SK-N-SH (cell line): ENCODE measurements at regions not wholly inside any gene's neighbourhood (a gene's known extent, or its start where the extent isn't known, plus 50 kb on each side); places are given as distances from the start of the nearest gene placed in this dataset.

ENCODE experiments used
- CTCF ChIA-PET: fragments of 300-600, 350-600 bp; formaldehyde crosslinking; extraction: SDS; loops from one replicate; lab custom pipeline; 2021; lab: Yijun Ruan, JAX
- POLR2A ChIA-PET: fragments of 350-600 bp; sonication (Branson Sonifier 250); formaldehyde crosslinking; extraction: SDS; loops from one replicate; lab custom pipeline; 2020; ENCODE audit warnings: antibody characterized with exemption, inconsistent platforms; lab: Yijun Ruan, JAX
- DNase-seq: peaks from one replicate; pipeline ENCODE4 v3.0.0; 2012
- H2AFZ ChIP-seq: fragments of 200-600 bp; sonication (generic); 2 replicates; pipeline ENCODE4 v1.8.1; 2016; ENCODE audit warnings: antibody characterized with exemption, mild to moderate bottlenecking, low read depth
- H3F3A ChIP-seq: fragments of 200-600 bp; sonication (generic); replicated peaks from 2 replicates; pipeline ENCODE3; 2016; ENCODE audit warnings: antibody characterized with exemption, mild to moderate bottlenecking; ENCODE audit not compliant: insufficient read depth
- H3K27ac ChIP-seq, 2 experiments: fragments of 200-500 bp in 1 of 2; fragments of 200-600 bp in 1 of 2; sonication (Bioruptor generic) in 1 of 2; sonication (generic), shearing (Covaris generic) in 1 of 2; 2 replicates each; pipeline versions ENCODE4 v1.5.1 to v1.6.1; 2014 to 2016; ENCODE audit warnings: low read depth in 2 of 2, inconsistent platforms in 1 of 2, low read length in 1 of 2, mild to moderate bottlenecking in 1 of 2, mixed read lengths in 1 of 2
- H3K27me3 ChIP-seq: fragments of 200-600 bp; sonication (generic), shearing (Covaris generic); 2 replicates; pipeline ENCODE4 v1.6.1; 2016; ENCODE audit warnings: mixed run types; ENCODE audit not compliant: insufficient read depth
- H3K36me3 ChIP-seq, 2 experiments: fragments of 200-500 bp in 1 of 2; fragments of 200-600 bp in 1 of 2; sonication (Bioruptor generic) in 1 of 2; sonication (generic) in 1 of 2; replicated peaks in 1 of 2; 2 replicates each; pipeline versions ENCODE3 to v1.5.1; 2014 to 2016; ENCODE audit warnings: low read length in 1 of 2, mild to moderate bottlenecking in 1 of 2; ENCODE audit not compliant: insufficient read depth in 2 of 2, control insufficient read depth in 1 of 2
- H3K4me1 ChIP-seq, 2 experiments: fragments of 200-500 bp in 1 of 2; fragments of 200-600 bp in 1 of 2; sonication (Bioruptor generic) in 1 of 2; sonication (generic), shearing (Covaris generic) in 1 of 2; 2 replicates each; pipeline versions ENCODE4 v1.5.1 to v1.6.1; 2014 to 2016; ENCODE audit warnings: low read depth in 1 of 2, low read length in 1 of 2, mixed run types in 1 of 2; ENCODE audit not compliant: insufficient read depth in 2 of 2, control insufficient read depth in 1 of 2
- H3K4me2 ChIP-seq: fragments of 200-600 bp; sonication (generic), shearing (Covaris generic); 2 replicates; pipeline ENCODE4 v1.6.1; 2017; ENCODE audit warnings: mixed run types
- H3K4me3 ChIP-seq, 2 experiments: fragments of 200-500 bp in 1 of 2; fragments of 200-600 bp in 1 of 2; sonication (Bioruptor generic) in 1 of 2; sonication (generic), shearing (Covaris generic) in 1 of 2; 2 replicates each; pipeline versions ENCODE4 v1.5.1 to v1.8.1; 2014 to 2016; ENCODE audit warnings: low read depth in 2 of 2, inconsistent platforms in 1 of 2, low read length in 1 of 2, mild to moderate bottlenecking in 1 of 2, mixed read lengths in 1 of 2, moderate library complexity in 1 of 2
- H3K79me2 ChIP-seq: fragments of 200-600 bp; sonication (generic); 2 replicates; pipeline ENCODE4 v1.8.1; 2017; ENCODE audit warnings: mild to moderate bottlenecking; ENCODE audit not compliant: insufficient read depth
- H3K9ac ChIP-seq: fragments of 200-600 bp; sonication (generic); 2 replicates; pipeline ENCODE4 v1.6.1; 2017; ENCODE audit warnings: mixed run types
- H3K9me2 ChIP-seq: fragments of 200-600 bp; sonication (generic); 2 replicates; pipeline ENCODE4 v1.6.1; 2017; ENCODE audit warnings: mixed run types
- H3K9me3 ChIP-seq: fragments of 200-600 bp; sonication (generic); 2 replicates; pipeline ENCODE4 v1.6.1; 2017; ENCODE audit warnings: mixed run types, mild to moderate bottlenecking, moderate library complexity
- H4K20me1 ChIP-seq: fragments of 200-600 bp; sonication (generic); 2 replicates; pipeline ENCODE4 v1.6.1; 2017; ENCODE audit warnings: mild to moderate bottlenecking, mixed run types; ENCODE audit not compliant: insufficient read depth
- ELF1 ChIP-seq: IDR thresholded peaks from 2 replicates; pipeline ENCODE4 v1.4.0; 2012
- EP300 ChIP-seq, 2 experiments: IDR thresholded peaks; 2 replicates each; pipeline versions ENCODE4 v1.4.0 to v1.6.1; 2012; ENCODE audit warnings: borderline replicate concordance in 1 of 2, low read depth in 1 of 2, low read length in 1 of 2
- FOXJ3 ChIP-seq: sonication (generic); formaldehyde crosslinking; IDR thresholded peaks from 2 replicates; pipeline ENCODE4 v1.5.1; 2020; ENCODE audit warnings: mild to moderate bottlenecking, missing genetic modification reagents
- FOXM1 ChIP-seq: IDR thresholded peaks from 2 replicates; pipeline ENCODE4 v1.4.0; 2012; ENCODE audit warnings: low read depth, mild to moderate bottlenecking
- GATA2 ChIP-seq: sonication (generic); formaldehyde crosslinking; IDR thresholded peaks from 2 replicates; pipeline ENCODE4 v1.5.0; 2020; ENCODE audit warnings: mild to moderate bottlenecking, missing genetic modification reagents
- MXI1 ChIP-seq: IDR thresholded peaks from 2 replicates; pipeline ENCODE4 v1.6.1; 2012; ENCODE audit warnings: mild to moderate bottlenecking, low read depth, low read length, improper control_type of control experiment
- NRF1 ChIP-seq: IDR thresholded peaks from 2 replicates; pipeline ENCODE4 v1.6.1; 2012; ENCODE audit warnings: low read depth, mild to moderate bottlenecking, low read length
- PBX3 ChIP-seq: IDR thresholded peaks from 2 replicates; pipeline ENCODE4; 2012
- RAD21 ChIP-seq: IDR thresholded peaks from 2 replicates; pipeline ENCODE4 v1.6.1; 2012; ENCODE audit warnings: mild to moderate bottlenecking, low read length
- SIN3A ChIP-seq: IDR thresholded peaks from 2 replicates; pipeline ENCODE4 v1.6.1; 2012; ENCODE audit warnings: low read depth, mild to moderate bottlenecking, low read length, moderate library complexity, borderline replicate concordance
- TAF1 ChIP-seq: IDR thresholded peaks from 2 replicates; pipeline ENCODE4 v1.6.1; 2012; ENCODE audit warnings: low read depth, mild to moderate bottlenecking, low read length, moderate library complexity, borderline replicate concordance
- YY1 ChIP-seq: IDR thresholded peaks from 2 replicates; pipeline ENCODE4 v1.4.0; 2012; ENCODE audit warnings: low read depth, mild to moderate bottlenecking
- WGBS: methylation state at CpG from one replicate; pipeline ENCODE4 v1.1.6; 2017; ENCODE audit warnings: low lambda C conversion rate; 5-methylcytosine and 5-hydroxymethylcytosine counted together
- TF ChIP-seq, protein P1 (sequence below): IDR thresholded peaks from 2 replicates; pipeline ENCODE4 v1.6.1; 2012; ENCODE audit warnings: mild to moderate bottlenecking, low read depth, low read length, moderate library complexity
- TF ChIP-seq, protein P2 (sequence below): IDR thresholded peaks from 2 replicates; pipeline ENCODE4 v1.4.0; 2012; ENCODE audit warnings: low read depth, borderline replicate concordance

DNA sequence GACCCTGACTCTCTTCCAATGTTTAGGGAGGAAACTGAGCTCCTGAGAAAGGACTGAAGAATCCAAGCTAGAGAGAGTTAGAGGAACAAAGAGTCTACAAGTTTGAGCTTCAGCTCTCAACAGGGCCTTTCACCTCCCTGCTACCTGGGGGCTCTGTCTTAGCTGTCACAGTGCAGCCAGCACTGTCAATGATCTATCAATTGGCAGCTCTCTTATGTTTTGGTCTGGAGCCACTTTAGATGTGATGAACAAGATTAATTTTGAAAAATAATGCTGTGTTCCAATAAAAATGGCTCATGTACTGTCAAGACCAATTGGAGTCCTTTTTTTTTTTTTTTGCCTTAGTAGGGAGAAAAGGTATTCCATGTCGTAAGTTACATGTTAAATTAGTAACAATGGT is 215.8 kb upstream of the TRIB2 start:
- Histone ChIP-seq H3K27ac (no peak overlapping the region), H3K27me3 (no peaks in the 10 kb centered on the region), H3K9me3 (no peaks in the 10 kb centered on the region), H3K9ac (no peak overlapping the region), H3F3A (no peaks in the 10 kb centered on the region), H3K79me2 (no peaks in the 10 kb centered on the region), H3K9me2 (no peaks in the 10 kb centered on the region), H3K4me2 (no peak overlapping the region), H3K36me3 (no peaks in the 10 kb centered on the region), H4K20me1 (no peaks in the 10 kb centered on the region), H3K4me1 (peaks cover 0 to 3% of the 10 kb centered on the region in 2 experiments; a peak in 1 of 4 replicates), H2AFZ (no peak overlapping the region), H3K4me3 (no peak overlapping the region)
- TF ChIP-seq, protein P1, sequence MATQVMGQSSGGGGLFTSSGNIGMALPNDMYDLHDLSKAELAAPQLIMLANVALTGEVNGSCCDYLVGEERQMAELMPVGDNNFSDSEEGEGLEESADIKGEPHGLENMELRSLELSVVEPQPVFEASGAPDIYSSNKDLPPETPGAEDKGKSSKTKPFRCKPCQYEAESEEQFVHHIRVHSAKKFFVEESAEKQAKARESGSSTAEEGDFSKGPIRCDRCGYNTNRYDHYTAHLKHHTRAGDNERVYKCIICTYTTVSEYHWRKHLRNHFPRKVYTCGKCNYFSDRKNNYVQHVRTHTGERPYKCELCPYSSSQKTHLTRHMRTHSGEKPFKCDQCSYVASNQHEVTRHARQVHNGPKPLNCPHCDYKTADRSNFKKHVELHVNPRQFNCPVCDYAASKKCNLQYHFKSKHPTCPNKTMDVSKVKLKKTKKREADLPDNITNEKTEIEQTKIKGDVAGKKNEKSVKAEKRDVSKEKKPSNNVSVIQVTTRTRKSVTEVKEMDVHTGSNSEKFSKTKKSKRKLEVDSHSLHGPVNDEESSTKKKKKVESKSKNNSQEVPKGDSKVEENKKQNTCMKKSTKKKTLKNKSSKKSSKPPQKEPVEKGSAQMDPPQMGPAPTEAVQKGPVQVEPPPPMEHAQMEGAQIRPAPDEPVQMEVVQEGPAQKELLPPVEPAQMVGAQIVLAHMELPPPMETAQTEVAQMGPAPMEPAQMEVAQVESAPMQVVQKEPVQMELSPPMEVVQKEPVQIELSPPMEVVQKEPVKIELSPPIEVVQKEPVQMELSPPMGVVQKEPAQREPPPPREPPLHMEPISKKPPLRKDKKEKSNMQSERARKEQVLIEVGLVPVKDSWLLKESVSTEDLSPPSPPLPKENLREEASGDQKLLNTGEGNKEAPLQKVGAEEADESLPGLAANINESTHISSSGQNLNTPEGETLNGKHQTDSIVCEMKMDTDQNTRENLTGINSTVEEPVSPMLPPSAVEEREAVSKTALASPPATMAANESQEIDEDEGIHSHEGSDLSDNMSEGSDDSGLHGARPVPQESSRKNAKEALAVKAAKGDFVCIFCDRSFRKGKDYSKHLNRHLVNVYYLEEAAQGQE: no peak
- no peak for TF ChIP-seq FOXJ3 (CRISPR knock-in tag)
- TF ChIP-seq SIN3A: no peak
- WGBS: 89% methylated on average over 1 of the region's 1 CpG
- no peak for DNase-seq
- ChIA-PET POLR2A (no interaction called here), CTCF (interaction anchor here (0.6 to 2.1 kb wide), 2 partner anchors 8 to 760 kb away, joined by 3 to 9 read pairs; no protein-coding TSS in a partner anchor)

GRCh38 chr2:12501469-12502158 is 215.1 kb upstream of the TRIB2 start:
- CTCF ChIA-PET: interaction anchor here (0.7 kb wide), 1 partner anchor 8 kb away, joined by 3 read pairs; no protein-coding TSS in a partner anchor
- no peak for DNase-seq
- no peaks in the 10 kb centered on the region for H3K36me3 ChIP-seq
- no peaks in the 10 kb centered on the region for H3K9me3 ChIP-seq
- peaks cover 0 to 3% of the 10 kb centered on the region in 2 experiments; a peak in 1 of 4 replicates for H3K4me1 ChIP-seq
- POLR2A ChIA-PET: no interaction called here
- H3K4me2 ChIP-seq: no peak overlapping the region
- H4K20me1 ChIP-seq: no peaks in the 10 kb centered on the region
- H2AFZ ChIP-seq: peak overlapping the region; percentile 26; the same call in 1 of the 2 replicates
- 69% methylated on average over 4 of the region's 4 CpGs for WGBS
- H3F3A ChIP-seq: no peaks in the 10 kb centered on the region
- no peaks in the 10 kb centered on the region for H3K27me3 ChIP-seq
- H3K9ac ChIP-seq: no peak overlapping the region
- no peak overlapping the region for H3K27ac ChIP-seq
- TF ChIP-seq ELF1 (no peak), FOXJ3 (CRISPR knock-in tag) (no peak), GATA2 (CRISPR knock-in tag) (no peak), EP300 (IDR thresholded peaks at IDR 0.05; ENCODE audit: borderline replicate concordance in 1 of 2, low read depth in 1 of 2, low read length in 1 of 2) (no peak), YY1 (no peak), FOXM1 (no peak), PBX3 (no peak), RAD21 (no peak), MXI1 (no peak), TAF1 (no peak), NRF1 (no peak)
- TF ChIP-seq, protein P2, sequence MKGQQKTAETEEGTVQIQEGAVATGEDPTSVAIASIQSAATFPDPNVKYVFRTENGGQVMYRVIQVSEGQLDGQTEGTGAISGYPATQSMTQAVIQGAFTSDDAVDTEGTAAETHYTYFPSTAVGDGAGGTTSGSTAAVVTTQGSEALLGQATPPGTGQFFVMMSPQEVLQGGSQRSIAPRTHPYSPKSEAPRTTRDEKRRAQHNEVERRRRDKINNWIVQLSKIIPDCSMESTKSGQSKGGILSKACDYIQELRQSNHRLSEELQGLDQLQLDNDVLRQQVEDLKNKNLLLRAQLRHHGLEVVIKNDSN: no peak
- H3K9me2 ChIP-seq: no peaks in the 10 kb centered on the region
- no peak overlapping the region for H3K4me3 ChIP-seq
- no peaks in the 10 kb centered on the region for H3K79me2 ChIP-seq
